Caco-2 (cell line): ENCODE measurements at regions not wholly inside any gene's neighbourhood (a gene's known extent, or its start where the extent isn't known, plus 50 kb on each side); places are given as distances from the start of the nearest gene placed in this dataset.

Experiments
- BruUV-seq: library from RNA; stranded (reverse); fragments of 400-500 nt; replicated peaks from 2 replicates; lab custom pipeline; 2021; lab: Mats Ljungman, UMichigan
- CTCF ChIA-PET: fragments of 300-600 bp; sonication (Branson Sonifier 250); formaldehyde crosslinking; loops from one replicate; lab custom pipeline; 2022; ENCODE audit warnings: antibody characterized with exemption; lab: Charles Lee
- POLR2A ChIA-PET: fragments of 300-600 bp; sonication (Branson Sonifier 250); formaldehyde crosslinking; loops from one replicate; lab custom pipeline; 2022; ENCODE audit warnings: antibody characterized with exemption; lab: Charles Lee
- DNase-seq, 2 experiments: peaks; one replicate each; pipeline versions ENCODE4 v3.0.0 to v3.0.0-alpha.2; 2020 to 2022
- H3K27me3 ChIP-seq: replicated peaks from 2 replicates; pipeline ENCODE4 v1.6.0; 2011; ENCODE audit warnings: low read length; ENCODE audit not compliant: control insufficient read depth, insufficient read depth
- H3K36me3 ChIP-seq: 2 replicates; pipeline ENCODE4 v1.5.1; 2011; ENCODE audit warnings: low read length; ENCODE audit not compliant: control insufficient read depth, insufficient read depth
- H3K4me1 ChIP-seq: fragments of 250-450 bp; sonication (Bioruptor Pico); 2 replicates; pipeline ENCODE4 v1.5.1; 2020; ENCODE audit warnings: mild to moderate bottlenecking
- H3K4me3 ChIP-seq: 2 replicates; pipeline ENCODE4 v1.5.1; 2011; ENCODE audit warnings: low read depth, mild to moderate bottlenecking, control low read depth, low read length
- H3K9me3 ChIP-seq: fragments of 250-450 bp; sonication (Bioruptor Pico); 2 replicates; pipeline ENCODE4 v1.5.1; 2020; ENCODE audit warnings: mild to moderate bottlenecking, moderate library complexity
- H3K27ac Mint-ChIP-seq: one replicate; pipeline ENCODE4 v1.8.0; 2022; ENCODE audit warnings: mixed read lengths; ENCODE audit not compliant: unreplicated experiment
- H3K27me3 Mint-ChIP-seq: one replicate; pipeline ENCODE4 v1.8.0; 2022; ENCODE audit warnings: mixed read lengths; ENCODE audit not compliant: insufficient read depth, unreplicated experiment
- H3K36me3 Mint-ChIP-seq: one replicate; pipeline ENCODE4 v1.8.0; 2022; ENCODE audit warnings: mild to moderate bottlenecking, mixed read lengths; ENCODE audit not compliant: insufficient read depth, unreplicated experiment
- H3K4me1 Mint-ChIP-seq: one replicate; pipeline ENCODE4 v1.8.0; 2022; ENCODE audit warnings: low read depth, mixed read lengths; ENCODE audit not compliant: unreplicated experiment
- H3K4me3 Mint-ChIP-seq: one replicate; pipeline ENCODE4 v1.8.0; 2022; ENCODE audit warnings: mild to moderate bottlenecking, moderate library complexity, mixed read lengths; ENCODE audit not compliant: unreplicated experiment
- H3K9me3 Mint-ChIP-seq: one replicate; pipeline ENCODE4 v1.8.0; 2022; ENCODE audit warnings: mixed read lengths; ENCODE audit not compliant: unreplicated experiment
- CTCF ChIP-seq, 2 experiments: fragments of 200-600 bp in 1 of 2; IDR thresholded peaks; 1 replicate in 1 of 2; 2 replicates in 1 of 2; pipeline versions ENCODE4 v1.5.1 to v1.8.0; 2011 to 2022; ENCODE audit warnings: antibody characterized with exemption in 1 of 2, control low read depth in 1 of 2, inconsistent platforms in 1 of 2, low read depth in 1 of 2, low read length in 1 of 2, mild to moderate bottlenecking in 1 of 2, moderate library complexity in 1 of 2; ENCODE audit not compliant: insufficient read depth in 1 of 2, severe bottlenecking in 1 of 2, unreplicated experiment in 1 of 2
- intact Hi-C: fragments of 100-400 bp; cut with micrococcal nuclease; formaldehyde crosslinking; loops from one replicate; pipeline ENCODE4 v1.10.0; 2022; ENCODE audit not compliant: unreplicated experiment

- no peaks in the 10 kb centered on the region for H3K9me3 Mint-ChIP-seq
- H3K27me3 ChIP-seq = no peaks in the 10 kb centered on the region
- no TSS peak for BruUV-seq
- no peak overlapping the region for H3K4me3 Mint-ChIP-seq
- no peaks in the 10 kb centered on the region for H3K36me3 ChIP-seq
- H3K36me3 Mint-ChIP-seq = no peaks in the 10 kb centered on the region
- TF ChIP-seq CTCF (IDR thresholded peaks at IDR 0.05; ENCODE audit: insufficient read depth in 1 of 2, low read depth in 1 of 2, low read length in 1 of 2, severe bottlenecking in 1 of 2, unreplicated experiment in 1 of 2) = no peak
- no peak overlapping the region for H3K4me3 ChIP-seq
- intact Hi-C loops = no loop called here
- ChIA-PET CTCF (no interaction called here), POLR2A (no interaction called here)
- DNase-seq = no peak
- H3K27me3 Mint-ChIP-seq = no peaks in the 10 kb centered on the region
- H3K27ac Mint-ChIP-seq = no peak overlapping the region
- H3K4me1 ChIP-seq = no peaks in the 10 kb centered on the region
- no peaks in the 10 kb centered on the region for H3K9me3 ChIP-seq
- no peaks in the 10 kb centered on the region for H3K4me1 Mint-ChIP-seq
Observed at GRCh38 chr14:34012369-34012768, 61.5 kb upstream of the EGLN3 start.

GRCh38 chr14:34009956-34010355 lies 59.1 kb upstream of the EGLN3 start:
- ChIA-PET CTCF (no interaction called here), POLR2A (no interaction called here)
- Histone ChIP-seq H3K4me3 (no peak overlapping the region), H3K9me3 (no peaks in the 10 kb centered on the region), H3K27me3 (no peaks in the 10 kb centered on the region), H3K36me3 (no peaks in the 10 kb centered on the region), H3K4me1 (no peaks in the 10 kb centered on the region)
- intact Hi-C loops = no loop called here
- H3K27ac Mint-ChIP-seq = no peak overlapping the region
- no TSS peak for BruUV-seq
- no peaks in the 10 kb centered on the region for H3K36me3 Mint-ChIP-seq
- no peaks in the 10 kb centered on the region for H3K9me3 Mint-ChIP-seq
- no peak for DNase-seq
- H3K4me1 Mint-ChIP-seq = no peaks in the 10 kb centered on the region
- no peak overlapping the region for H3K4me3 Mint-ChIP-seq
- no peaks in the 10 kb centered on the region for H3K27me3 Mint-ChIP-seq
- no peak for TF ChIP-seq CTCF (IDR thresholded peaks at IDR 0.05; ENCODE audit: insufficient read depth in 1 of 2, low read depth in 1 of 2, low read length in 1 of 2, severe bottlenecking in 1 of 2, unreplicated experiment in 1 of 2)

GRCh38 chr14:34007902-34008301 lies 57.0 kb upstream of the EGLN3 start:
- H3K4me1 ChIP-seq = no peaks in the 10 kb centered on the region
- BruUV-seq = no TSS peak
- no peaks in the 10 kb centered on the region for H3K9me3 ChIP-seq
- ChIA-PET POLR2A (no interaction called here), CTCF (no interaction called here)
- no peak overlapping the region for H3K4me3 ChIP-seq
- Mint-ChIP-seq H3K27ac (no peak overlapping the region), H3K4me3 (no peak overlapping the region), H3K27me3 (no peaks in the 10 kb centered on the region), H3K36me3 (no peaks in the 10 kb centered on the region), H3K4me1 (no peaks in the 10 kb centered on the region), H3K9me3 (no peaks in the 10 kb centered on the region)
- no peaks in the 10 kb centered on the region for H3K27me3 ChIP-seq
- no peaks in the 10 kb centered on the region for H3K36me3 ChIP-seq
- intact Hi-C loops = no loop called here
- TF ChIP-seq CTCF (IDR thresholded peaks at IDR 0.05; ENCODE audit: insufficient read depth in 1 of 2, low read depth in 1 of 2, low read length in 1 of 2, severe bottlenecking in 1 of 2, unreplicated experiment in 1 of 2) = no peak
- DNase-seq = no peak
